ENCODE measurements at regions not wholly inside any gene's neighbourhood (a gene's known extent, or its start where the extent isn't known, plus 50 kb on each side); places are given as distances from the start of the nearest gene placed in this dataset.

GRCh38 chr9:29203244-29203930, 1630.1 kb upstream of the C9orf72 start:
- no peaks in the 10 kb centered on the region for H3K9me3 Mint-ChIP-seq
- CTCF ChIA-PET = interaction anchor here (1.8 kb wide), 1 partner anchor 8 kb away, joined by 4 read pairs; no protein-coding TSS in a partner anchor
- TF ChIP-seq CTCF (IDR thresholded peaks at IDR 0.05) = no peak
- POLR2A ChIA-PET = no interaction called here
- no peaks in the 10 kb centered on the region for H3K36me3 Mint-ChIP-seq (ENCODE audit: low read depth)
- H3K27ac Mint-ChIP-seq = no peak overlapping the region
- intact Hi-C loops (cut with micrococcal nuclease) = no loop called here
- no peak overlapping the region for H3K4me3 Mint-ChIP-seq
- DNase-seq (no peak), ATAC-seq (no peak)
- H3K4me1 Mint-ChIP-seq (ENCODE audit: low read depth) = no peaks in the 10 kb centered on the region
- H3K27me3 Mint-ChIP-seq = peaks cover 1% of the 10 kb centered on the region

DNA sequence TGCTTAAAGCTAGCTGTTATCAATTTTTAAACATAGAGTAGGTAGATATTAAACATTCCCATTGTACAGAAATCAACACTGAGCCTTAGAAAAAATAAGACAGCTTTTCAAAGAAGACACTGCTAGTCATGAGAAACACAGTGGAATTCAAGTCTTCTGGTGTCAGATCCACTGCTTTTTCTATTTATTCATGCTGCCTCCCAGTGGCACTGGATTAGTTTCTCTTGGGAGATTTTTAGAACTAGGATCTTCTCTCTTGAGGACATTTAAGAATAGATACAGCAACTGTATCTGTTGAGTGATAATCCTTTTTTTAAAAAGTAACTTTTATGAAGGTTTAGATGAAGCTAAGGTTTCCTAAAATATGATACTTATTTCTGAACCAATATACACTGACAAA, 1635.4 kb upstream of the C9orf72 start:
- intact Hi-C loops (cut with micrococcal nuclease) = no loop called here
- Mint-ChIP-seq H3K27ac (no peak overlapping the region), H3K4me1 (ENCODE audit: low read depth) (peaks cover 9% of the 10 kb centered on the region), H3K9me3 (no peaks in the 10 kb centered on the region), H3K27me3 (peaks cover 26% of the 10 kb centered on the region), H3K36me3 (ENCODE audit: low read depth) (no peaks in the 10 kb centered on the region), H3K4me3 (no peak overlapping the region)
- POLR2A ChIA-PET = no interaction called here
- CTCF ChIA-PET = no interaction called here
- ATAC-seq (no peak), DNase-seq (no peak)
- no peak for TF ChIP-seq CTCF (IDR thresholded peaks at IDR 0.05)

- ChIA-PET POLR2A (no interaction called here), CTCF (no interaction called here)
- Mint-ChIP-seq H3K4me1 (ENCODE audit: low read depth) (peaks cover 9% of the 10 kb centered on the region), H3K27ac (no peak overlapping the region), H3K27me3 (peaks cover 37% of the 10 kb centered on the region), H3K9me3 (no peaks in the 10 kb centered on the region), H3K36me3 (ENCODE audit: low read depth) (no peaks in the 10 kb centered on the region), H3K4me3 (no peak overlapping the region)
- no peak for ATAC-seq
- DNase-seq = no peak
- intact Hi-C loops (cut with micrococcal nuclease) = no loop called here
- TF ChIP-seq CTCF (IDR thresholded peaks at IDR 0.05) = no peak
These were observed 1636.5 kb upstream of the C9orf72 start for GRCh38 chr9:29209748-29210291.

- H3K9me3 Mint-ChIP-seq = no peaks in the 10 kb centered on the region
- DNase-seq = no peak
- ChIA-PET POLR2A (no interaction called here), CTCF (interaction anchor here (1.2 kb wide), 1 partner anchor 8 kb away, joined by 4 read pairs; no protein-coding TSS in a partner anchor)
- no peak overlapping the region for H3K4me3 Mint-ChIP-seq
- H3K27me3 Mint-ChIP-seq = peaks cover 48% of the 10 kb centered on the region
- H3K4me1 Mint-ChIP-seq (ENCODE audit: low read depth) = peaks cover 9% of the 10 kb centered on the region
- no peak for TF ChIP-seq CTCF (IDR thresholded peaks at IDR 0.05)
- H3K27ac Mint-ChIP-seq = no peak overlapping the region
- no peaks in the 10 kb centered on the region for H3K36me3 Mint-ChIP-seq (ENCODE audit: low read depth)
- intact Hi-C loops (cut with micrococcal nuclease) = no loop called here
- no peak for ATAC-seq
These were observed 1637.8 kb upstream of the C9orf72 start for GRCh38 chr9:29211003-29211579.
